ENCODE measurements at regions not wholly inside any gene's neighbourhood (a gene's known extent, or its start where the extent isn't known, plus 50 kb on each side); places are given as distances from the start of the nearest gene placed in this dataset.

DNA sequence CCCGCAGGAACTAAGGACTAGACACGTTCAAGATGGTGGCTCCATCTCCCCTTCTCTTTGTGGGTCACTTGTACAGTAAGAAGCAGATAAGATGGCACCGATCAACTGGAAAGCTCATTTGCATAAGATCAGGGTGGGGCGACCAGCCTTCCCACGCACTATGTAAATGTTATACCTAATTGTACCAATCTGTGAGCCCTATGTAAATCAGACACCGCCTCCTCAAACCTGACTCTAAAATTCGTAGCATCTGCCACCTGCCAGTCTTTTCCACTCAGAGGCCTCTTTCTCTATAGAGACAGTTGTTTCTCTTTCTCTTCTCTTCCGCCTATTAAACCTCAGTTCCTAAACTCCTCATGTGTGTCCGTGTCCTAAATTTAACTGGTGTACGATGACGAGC is 324.5 kb downstream of the PHF14 start:
- Mint-ChIP-seq H3K4me1 (no peaks in the 10 kb centered on the region), H3K4me3 (no peak overlapping the region), H3K27ac (no peak overlapping the region), H3K27me3 (peaks cover 0 to 7% (median 0%) of the 10 kb centered on the region in 5 donors), H3K9me3 (peaks cover 0 to 7% (median 0%) of the 10 kb centered on the region in 11 donors), H3K36me3 (no peaks in the 10 kb centered on the region)
- intact Hi-C loops (cut with micrococcal nuclease), result no loop called here
- Histone ChIP-seq H3K27me3 (ENCODE audit: control insufficient read depth in 2 of 2, insufficient read depth in 2 of 2, low read length in 2 of 2) (no peaks in the 10 kb centered on the region), H3K9me3 (ENCODE audit: control insufficient read depth in 2 of 3, low read length in 3 of 3) (no peaks in the 10 kb centered on the region), H3K4me1 (ENCODE audit: control insufficient read depth in 2 of 2, insufficient read depth in 2 of 2, low read length in 2 of 2) (no peaks in the 10 kb centered on the region), H3K36me3 (ENCODE audit: control insufficient read depth in 2 of 3, insufficient read depth in 3 of 3, low read length in 3 of 3) (no peaks in the 10 kb centered on the region), H3K27ac (ENCODE audit: low read depth, low read length) (no peak overlapping the region), H3K4me3 (ENCODE audit: low read length) (no peak overlapping the region)
- DNase-seq (no peak), ATAC-seq (no peak)
- ChIA-PET POLR2A (no interaction called here), CTCF (no interaction called here)

DNA sequence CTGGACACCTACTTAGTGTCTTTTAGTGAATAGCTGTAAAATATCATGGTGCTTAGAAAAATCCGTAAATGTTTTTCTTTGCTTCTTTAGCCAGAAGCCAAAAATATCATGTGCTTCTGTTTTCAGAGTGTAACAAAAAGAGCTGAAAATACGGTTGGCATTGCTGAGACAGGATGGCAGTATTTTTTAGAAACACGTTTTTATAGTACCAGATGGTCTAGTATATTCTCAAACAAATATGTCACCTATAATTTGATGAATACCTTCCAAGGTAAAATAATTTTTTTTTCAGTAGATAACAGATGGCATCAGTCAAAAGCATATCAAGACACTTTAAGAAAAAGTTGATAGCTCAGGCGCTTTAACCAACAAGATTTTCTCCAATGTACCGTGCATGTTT is 326.6 kb downstream of the PHF14 start:
- Mint-ChIP-seq H3K4me1 (no peaks in the 10 kb centered on the region), H3K9me3 (peaks cover 0 to 7% (median 0%) of the 10 kb centered on the region in 11 donors), H3K36me3 (no peaks in the 10 kb centered on the region), H3K27me3 (peaks cover 0 to 7% (median 0%) of the 10 kb centered on the region in 5 donors), H3K27ac (no peak overlapping the region), H3K4me3 (no peak overlapping the region)
- H3K27ac ChIP-seq (ENCODE audit: low read depth, low read length), result no peak overlapping the region
- no peaks in the 10 kb centered on the region for H3K9me3 ChIP-seq (ENCODE audit: control insufficient read depth in 2 of 3, low read length in 3 of 3)
- ATAC-seq (no peak), DNase-seq (no peak)
- H3K36me3 ChIP-seq (ENCODE audit: control insufficient read depth in 2 of 3, insufficient read depth in 3 of 3, low read length in 3 of 3), result no peaks in the 10 kb centered on the region
- H3K27me3 ChIP-seq (ENCODE audit: control insufficient read depth in 2 of 2, insufficient read depth in 2 of 2, low read length in 2 of 2), result no peaks in the 10 kb centered on the region
- ChIA-PET POLR2A (no interaction called here), CTCF (no interaction called here)
- intact Hi-C loops (cut with micrococcal nuclease), result no loop called here
- H3K4me3 ChIP-seq (ENCODE audit: low read length), result no peak overlapping the region
- no peaks in the 10 kb centered on the region for H3K4me1 ChIP-seq (ENCODE audit: control insufficient read depth in 2 of 2, insufficient read depth in 2 of 2, low read length in 2 of 2)

DNA sequence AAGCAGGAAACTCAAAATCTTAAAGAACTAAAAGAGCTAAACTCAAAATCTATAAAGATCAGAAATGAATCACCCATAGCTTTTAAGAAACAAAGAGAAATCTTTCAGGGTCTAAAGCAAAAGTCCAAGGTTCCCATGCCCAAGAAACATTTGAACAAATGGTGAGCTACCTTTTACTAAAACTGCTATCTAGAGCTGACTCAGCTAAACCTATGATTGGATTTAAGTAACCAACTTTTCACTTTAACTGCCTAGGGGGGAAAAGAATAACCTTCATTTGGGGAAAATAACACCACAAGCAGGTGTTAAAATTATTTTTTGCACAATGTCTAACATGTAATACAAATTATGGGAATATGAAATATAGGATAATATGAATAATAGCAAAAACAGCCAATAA is 328.4 kb downstream of the PHF14 start:
- no peaks in the 10 kb centered on the region for H3K9me3 ChIP-seq (ENCODE audit: control insufficient read depth in 2 of 3, low read length in 3 of 3)
- intact Hi-C loops (cut with micrococcal nuclease), result no loop called here
- ChIA-PET POLR2A (no interaction called here), CTCF (no interaction called here)
- no peak overlapping the region for H3K4me3 Mint-ChIP-seq
- DNase-seq (no peak), ATAC-seq (no peak)
- no peak overlapping the region for H3K27ac Mint-ChIP-seq
- H3K4me1 ChIP-seq (ENCODE audit: control insufficient read depth in 2 of 2, insufficient read depth in 2 of 2, low read length in 2 of 2), result no peaks in the 10 kb centered on the region
- no peaks in the 10 kb centered on the region for H3K27me3 ChIP-seq (ENCODE audit: control insufficient read depth in 2 of 2, insufficient read depth in 2 of 2, low read length in 2 of 2)
- no peaks in the 10 kb centered on the region for H3K36me3 Mint-ChIP-seq
- peaks cover 0 to 7% (median 0%) of the 10 kb centered on the region in 5 donors for H3K27me3 Mint-ChIP-seq
- no peaks in the 10 kb centered on the region for H3K36me3 ChIP-seq (ENCODE audit: control insufficient read depth in 2 of 3, insufficient read depth in 3 of 3, low read length in 3 of 3)
- H3K4me1 Mint-ChIP-seq, result no peaks in the 10 kb centered on the region
- H3K27ac ChIP-seq (ENCODE audit: low read depth, low read length), result no peak overlapping the region
- no peak overlapping the region for H3K4me3 ChIP-seq (ENCODE audit: low read length)
- H3K9me3 Mint-ChIP-seq, result peaks cover 0 to 10% (median 0%) of the 10 kb centered on the region in 11 donors

DNA sequence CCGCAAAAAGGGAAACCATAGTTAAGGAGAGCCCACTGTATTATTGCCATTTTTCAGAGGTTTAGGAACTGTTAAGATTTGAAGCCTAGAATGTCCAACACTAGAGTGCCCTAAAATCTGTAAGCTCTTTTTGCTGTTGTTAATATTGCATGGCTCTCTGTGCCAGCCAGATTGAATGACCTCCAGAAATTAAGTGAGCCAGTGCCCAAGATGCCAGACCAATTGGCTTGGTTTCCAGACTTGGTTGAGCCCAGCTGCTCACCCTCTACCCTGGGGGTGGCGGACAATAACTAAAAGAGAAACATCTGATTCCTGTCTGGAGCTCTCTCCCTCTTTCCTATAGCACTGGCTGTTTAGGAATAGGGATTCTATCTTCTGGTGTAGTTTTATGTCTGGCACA is 340.1 kb downstream of the PHF14 start:
- no peaks in the 10 kb centered on the region for H3K27me3 ChIP-seq (ENCODE audit: control insufficient read depth in 2 of 2, insufficient read depth in 2 of 2, low read length in 2 of 2)
- POLR2A ChIA-PET, result no interaction called here
- Mint-ChIP-seq H3K9me3 (no peaks in the 10 kb centered on the region), H3K4me1 (no peaks in the 10 kb centered on the region), H3K4me3 (no peak overlapping the region), H3K36me3 (no peaks in the 10 kb centered on the region), H3K27ac (no peak overlapping the region), H3K27me3 (no peaks in the 10 kb centered on the region)
- no peaks in the 10 kb centered on the region for H3K9me3 ChIP-seq (ENCODE audit: control insufficient read depth in 2 of 3, low read length in 3 of 3)
- no peaks in the 10 kb centered on the region for H3K4me1 ChIP-seq (ENCODE audit: control insufficient read depth in 2 of 2, insufficient read depth in 2 of 2, low read length in 2 of 2)
- intact Hi-C loops (cut with micrococcal nuclease), result no loop called here
- DNase-seq (no peak), ATAC-seq (no peak)
- H3K4me3 ChIP-seq (ENCODE audit: low read length), result no peak overlapping the region
- H3K36me3 ChIP-seq (ENCODE audit: control insufficient read depth in 2 of 3, insufficient read depth in 3 of 3, low read length in 3 of 3), result no peaks in the 10 kb centered on the region
- CTCF ChIA-PET, result no interaction called here
- H3K27ac ChIP-seq (ENCODE audit: low read depth, low read length), result no peak overlapping the region

DNA sequence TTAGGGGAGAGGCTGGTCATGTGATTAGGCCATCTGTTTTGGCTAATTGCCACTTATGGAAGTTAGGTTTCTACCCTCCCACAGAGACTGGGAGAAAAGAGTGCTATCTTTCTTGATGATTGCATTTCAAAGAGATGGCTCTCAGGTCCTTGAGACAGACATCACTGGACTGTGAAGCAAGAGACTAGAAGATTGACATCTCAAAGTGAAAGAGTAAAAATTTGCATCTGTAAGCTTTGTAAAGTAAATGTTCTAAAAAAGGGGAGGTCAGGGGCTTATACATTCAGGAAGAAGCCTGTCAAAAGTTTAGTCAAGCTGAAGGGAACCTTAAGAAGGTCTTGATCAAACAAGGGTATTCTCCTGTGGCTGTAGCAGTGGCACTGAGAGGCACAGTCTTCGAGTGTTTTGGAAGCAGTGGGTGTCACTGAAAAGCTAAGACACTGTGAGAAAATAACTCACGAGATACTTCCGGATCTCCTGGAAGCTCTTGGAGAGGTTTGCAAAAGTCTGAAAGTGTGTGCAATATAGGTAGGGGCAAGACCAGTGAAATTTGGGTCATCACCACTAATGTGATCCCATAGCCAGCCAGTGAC is 342.1 kb downstream of the PHF14 start:
- ATAC-seq, result no peak
- Mint-ChIP-seq H3K27ac (no peak overlapping the region), H3K27me3 (no peaks in the 10 kb centered on the region), H3K4me1 (no peaks in the 10 kb centered on the region), H3K9me3 (no peaks in the 10 kb centered on the region), H3K36me3 (no peaks in the 10 kb centered on the region), H3K4me3 (no peak overlapping the region)
- ChIA-PET CTCF (no interaction called here), POLR2A (no interaction called here)
- no peak for DNase-seq
- Histone ChIP-seq H3K27me3 (ENCODE audit: control insufficient read depth in 2 of 2, insufficient read depth in 2 of 2, low read length in 2 of 2) (no peaks in the 10 kb centered on the region), H3K27ac (ENCODE audit: low read depth, low read length) (no peak overlapping the region), H3K4me1 (ENCODE audit: control insufficient read depth in 2 of 2, insufficient read depth in 2 of 2, low read length in 2 of 2) (no peaks in the 10 kb centered on the region), H3K36me3 (ENCODE audit: control insufficient read depth in 2 of 3, insufficient read depth in 3 of 3, low read length in 3 of 3) (no peaks in the 10 kb centered on the region), H3K4me3 (ENCODE audit: low read length) (no peak overlapping the region), H3K9me3 (ENCODE audit: control insufficient read depth in 2 of 3, low read length in 3 of 3) (no peaks in the 10 kb centered on the region)
- intact Hi-C loops (cut with micrococcal nuclease), result no loop called here

DNA sequence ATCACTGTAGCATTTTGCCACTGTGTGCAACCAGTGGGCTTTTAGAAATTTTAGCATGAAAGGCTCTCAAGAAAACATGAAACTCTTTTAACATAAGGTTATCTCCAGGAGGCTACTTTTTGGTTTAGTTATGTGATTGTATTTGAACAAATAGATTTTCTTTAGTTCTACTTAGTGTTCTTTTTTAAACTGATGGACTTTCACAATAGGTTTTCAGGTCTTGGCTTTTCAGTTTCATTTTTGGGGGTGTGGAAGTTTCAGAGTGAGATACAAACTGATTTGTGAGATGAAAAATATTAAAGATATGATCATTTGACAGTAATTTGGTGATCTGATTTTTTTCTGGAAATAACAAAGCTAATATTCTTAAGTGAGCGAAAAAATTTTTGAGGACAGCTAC is 344.1 kb downstream of the PHF14 start:
- no peaks in the 10 kb centered on the region for H3K4me1 Mint-ChIP-seq
- DNase-seq (no peak), ATAC-seq (no peak)
- no peaks in the 10 kb centered on the region for H3K4me1 ChIP-seq (ENCODE audit: control insufficient read depth in 2 of 2, insufficient read depth in 2 of 2, low read length in 2 of 2)
- no peaks in the 10 kb centered on the region for H3K36me3 Mint-ChIP-seq
- POLR2A ChIA-PET, result no interaction called here
- H3K36me3 ChIP-seq (ENCODE audit: control insufficient read depth in 2 of 3, insufficient read depth in 3 of 3, low read length in 3 of 3), result no peaks in the 10 kb centered on the region
- H3K27me3 ChIP-seq (ENCODE audit: control insufficient read depth in 2 of 2, insufficient read depth in 2 of 2, low read length in 2 of 2), result no peaks in the 10 kb centered on the region
- H3K9me3 Mint-ChIP-seq, result no peaks in the 10 kb centered on the region
- H3K4me3 Mint-ChIP-seq, result no peak overlapping the region
- no peak overlapping the region for H3K27ac ChIP-seq (ENCODE audit: low read depth, low read length)
- intact Hi-C loops (cut with micrococcal nuclease), result no loop called here
- no peak overlapping the region for H3K27ac Mint-ChIP-seq
- CTCF ChIA-PET, result no interaction called here
- H3K9me3 ChIP-seq (ENCODE audit: control insufficient read depth in 2 of 3, low read length in 3 of 3), result no peaks in the 10 kb centered on the region
- H3K4me3 ChIP-seq (ENCODE audit: low read length), result no peak overlapping the region
- H3K27me3 Mint-ChIP-seq, result peaks cover 0 to 8% (median 0%) of the 10 kb centered on the region in 5 donors

DNA sequence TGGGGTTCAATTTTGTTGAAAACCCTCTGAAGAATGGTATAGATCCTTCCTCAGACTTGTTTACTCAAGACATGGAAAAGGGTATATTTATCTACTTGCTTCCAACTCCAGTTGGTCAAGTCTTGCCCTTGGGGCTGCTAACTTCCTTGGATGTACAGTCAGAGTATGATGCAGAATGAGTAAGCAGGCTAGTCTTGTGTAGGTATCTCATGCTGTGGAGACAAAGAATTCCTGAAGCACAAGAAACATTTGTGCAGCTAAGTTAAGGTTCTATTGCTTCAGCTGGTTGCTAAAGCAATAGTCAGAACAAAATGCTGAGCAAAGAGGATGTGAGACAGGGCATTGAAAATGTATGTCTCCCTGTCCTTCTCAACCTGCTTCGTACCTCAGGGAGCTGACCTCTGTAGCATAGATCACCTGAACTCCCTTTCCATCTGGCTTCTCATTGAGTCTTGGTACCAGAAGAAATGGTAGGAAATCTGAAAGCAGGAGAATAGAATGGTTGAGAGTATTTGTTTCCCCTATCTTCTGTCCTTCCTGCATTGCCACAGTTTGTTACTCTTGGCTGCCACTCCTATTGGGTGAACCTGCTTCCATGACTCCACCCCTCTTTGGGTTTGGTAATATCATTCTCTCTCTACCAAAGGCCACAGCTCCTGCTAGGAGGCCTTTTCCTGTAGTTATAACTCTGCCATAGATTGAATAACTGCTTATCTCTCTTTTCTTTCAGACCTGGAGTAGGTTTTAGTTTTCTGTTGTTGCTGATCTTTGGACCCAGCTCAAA is 346.0 kb downstream of the PHF14 start:
- intact Hi-C loops (cut with micrococcal nuclease), result no loop called here
- Mint-ChIP-seq H3K27ac (no peak overlapping the region), H3K4me1 (no peaks in the 10 kb centered on the region), H3K4me3 (no peak overlapping the region), H3K27me3 (peaks cover 0 to 8% (median 0%) of the 10 kb centered on the region in 5 donors), H3K9me3 (no peaks in the 10 kb centered on the region), H3K36me3 (no peaks in the 10 kb centered on the region)
- H3K4me1 ChIP-seq (ENCODE audit: control insufficient read depth in 2 of 2, insufficient read depth in 2 of 2, low read length in 2 of 2), result no peaks in the 10 kb centered on the region
- ChIA-PET CTCF (no interaction called here), POLR2A (no interaction called here)
- H3K4me3 ChIP-seq (ENCODE audit: low read length), result no peak overlapping the region
- no peaks in the 10 kb centered on the region for H3K36me3 ChIP-seq (ENCODE audit: control insufficient read depth in 2 of 3, insufficient read depth in 3 of 3, low read length in 3 of 3)
- H3K27ac ChIP-seq (ENCODE audit: low read depth, low read length), result no peak overlapping the region
- ATAC-seq (no peak), DNase-seq (no peak)
- no peaks in the 10 kb centered on the region for H3K27me3 ChIP-seq (ENCODE audit: control insufficient read depth in 2 of 2, insufficient read depth in 2 of 2, low read length in 2 of 2)
- H3K9me3 ChIP-seq (ENCODE audit: control insufficient read depth in 2 of 3, low read length in 3 of 3), result no peaks in the 10 kb centered on the region

Measured in naive thymus-derived CD4-positive, alpha-beta T cell (primary cell).